ENCODE measurements at regions not wholly inside any gene's neighbourhood (a gene's known extent, or its start where the extent isn't known, plus 50 kb on each side); places are given as distances from the start of the nearest gene placed in this dataset.

GRCh38 chr9:104022083-104022482 lies 72.0 kb upstream of the SMC2 start:
- TF ChIP-seq CTCF (optimal IDR thresholded peaks at IDR 0.05 in 1 of 3, IDR thresholded peaks at IDR 0.05 in 1 of 3, conservative IDR thresholded peaks at IDR 0.05 in 1 of 3; ENCODE audit: extremely low read depth in 1 of 3, insufficient read depth in 2 of 3, low read length in 3 of 3) (no peak), EZH2 (IDR thresholded peaks at IDR 0.05; ENCODE audit: low read length) (no peak)

Measured in keratinocyte (primary cell).